Ectodermal cell (in vitro differentiated cells): ENCODE measurements at regions not wholly inside any gene's neighbourhood (a gene's known extent, or its start where the extent isn't known, plus 50 kb on each side); places are given as distances from the start of the nearest gene placed in this dataset.

Experiments used
- H3K27ac ChIP-seq: 2 replicates; pipeline ENCODE4 v1.7.0; 2013; ENCODE audit warnings: mild to moderate bottlenecking, low read depth, low read length; ENCODE audit not compliant: insufficient read depth, poor library complexity, severe bottlenecking
- H3K27me3 ChIP-seq: 2 replicates; pipeline ENCODE4 v1.7.0; 2013; ENCODE audit warnings: mild to moderate bottlenecking, low read length; ENCODE audit not compliant: insufficient read depth, control insufficient read depth, poor library complexity, severe bottlenecking
- H3K36me3 ChIP-seq: one replicate; pipeline ENCODE4 v1.7.0; 2013; ENCODE audit warnings: low read length; ENCODE audit not compliant: control insufficient read depth, insufficient read depth
- H3K4me1 ChIP-seq: one replicate; pipeline ENCODE4 v1.7.0; 2013; ENCODE audit warnings: low read length; ENCODE audit not compliant: control insufficient read depth, insufficient read depth
- H3K4me3 ChIP-seq: 2 replicates; pipeline ENCODE4 v1.7.0; 2013; ENCODE audit warnings: low read depth, low read length, control low read depth; ENCODE audit not compliant: insufficient read depth
- H3K9me3 ChIP-seq: 2 replicates; pipeline ENCODE4 v1.7.0; 2013; ENCODE audit warnings: mild to moderate bottlenecking, low read length, moderate library complexity; ENCODE audit not compliant: control insufficient read depth
- WGBS, 2 experiments: methylation state at CpG; one replicate each; pipeline ENCODE4 v1.1.7; 2013; ENCODE audit warnings: missing lambda C conversion rate in 2 of 2; 5-methylcytosine and 5-hydroxymethylcytosine counted together

- Histone ChIP-seq H3K27ac (no peak overlapping the region), H3K27me3 (peaks cover 4% of the 10 kb centered on the region), H3K36me3 (no peaks in the 10 kb centered on the region), H3K4me1 (peaks cover 9% of the 10 kb centered on the region), H3K4me3 (no peak overlapping the region), H3K9me3 (peaks cover 4% of the 10 kb centered on the region)
- WGBS, 2 experiments: 92 to 96% methylated on average over 4 of the region's 4 CpGs
These were observed 51.4 kb upstream of the MSX1 start for GRCh38 chr4:4808086-4808485.

DNA sequence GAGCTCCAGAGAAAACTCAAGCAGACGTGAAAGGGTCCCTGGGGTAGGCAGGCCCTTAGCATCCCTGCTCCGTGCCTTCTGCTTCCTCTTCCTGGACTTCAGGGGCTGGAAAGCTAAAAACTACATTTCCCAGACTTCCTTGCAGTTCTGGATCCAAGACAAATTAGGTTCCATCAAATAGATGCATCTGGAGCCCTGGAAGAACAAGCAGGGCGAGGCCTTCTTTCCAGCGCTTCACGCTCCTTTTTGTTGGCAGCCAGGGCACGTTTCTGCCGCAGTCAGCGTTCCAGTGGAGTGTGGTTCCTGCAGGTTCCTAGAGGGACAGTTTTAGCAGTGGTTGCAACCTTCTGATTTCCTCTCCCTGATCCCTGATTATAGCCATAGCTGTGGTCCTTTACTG lies 53.6 kb upstream of the MSX1 start:
- Histone ChIP-seq H3K27me3 (no peaks in the 10 kb centered on the region), H3K4me1 (peaks cover 7% of the 10 kb centered on the region), H3K27ac (no peak overlapping the region), H3K9me3 (peaks cover 4% of the 10 kb centered on the region), H3K4me3 (no peak overlapping the region), H3K36me3 (no peaks in the 10 kb centered on the region)
- WGBS, 2 experiments: 87 to 91% methylated on average over 8 of the region's 8 CpGs

DNA sequence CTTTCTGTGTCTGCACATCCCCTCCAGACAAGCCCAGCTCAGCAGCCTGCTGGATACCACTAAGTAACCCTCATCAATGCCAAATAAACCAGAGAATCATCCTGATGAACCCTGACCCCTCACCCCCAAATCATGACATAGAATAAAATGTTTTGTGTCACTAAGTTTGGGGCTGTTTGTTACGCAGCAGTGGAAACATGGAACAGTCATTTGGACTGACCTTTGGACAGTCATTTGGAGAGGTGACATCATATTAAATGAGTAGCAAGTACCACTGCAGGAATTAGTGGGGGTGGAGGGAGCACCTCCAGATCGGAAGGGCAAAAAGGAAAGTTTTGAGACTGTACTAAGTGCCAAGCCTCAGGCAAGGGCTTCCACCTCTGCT lies 55.6 kb upstream of the MSX1 start:
- Histone ChIP-seq H3K9me3 (no peaks in the 10 kb centered on the region), H3K4me1 (no peaks in the 10 kb centered on the region), H3K36me3 (no peaks in the 10 kb centered on the region), H3K27me3 (no peaks in the 10 kb centered on the region), H3K4me3 (no peak overlapping the region), H3K27ac (no peak overlapping the region)
- 90 to 98% methylated on average over 2 of the region's 2 CpGs for WGBS, 2 experiments

DNA sequence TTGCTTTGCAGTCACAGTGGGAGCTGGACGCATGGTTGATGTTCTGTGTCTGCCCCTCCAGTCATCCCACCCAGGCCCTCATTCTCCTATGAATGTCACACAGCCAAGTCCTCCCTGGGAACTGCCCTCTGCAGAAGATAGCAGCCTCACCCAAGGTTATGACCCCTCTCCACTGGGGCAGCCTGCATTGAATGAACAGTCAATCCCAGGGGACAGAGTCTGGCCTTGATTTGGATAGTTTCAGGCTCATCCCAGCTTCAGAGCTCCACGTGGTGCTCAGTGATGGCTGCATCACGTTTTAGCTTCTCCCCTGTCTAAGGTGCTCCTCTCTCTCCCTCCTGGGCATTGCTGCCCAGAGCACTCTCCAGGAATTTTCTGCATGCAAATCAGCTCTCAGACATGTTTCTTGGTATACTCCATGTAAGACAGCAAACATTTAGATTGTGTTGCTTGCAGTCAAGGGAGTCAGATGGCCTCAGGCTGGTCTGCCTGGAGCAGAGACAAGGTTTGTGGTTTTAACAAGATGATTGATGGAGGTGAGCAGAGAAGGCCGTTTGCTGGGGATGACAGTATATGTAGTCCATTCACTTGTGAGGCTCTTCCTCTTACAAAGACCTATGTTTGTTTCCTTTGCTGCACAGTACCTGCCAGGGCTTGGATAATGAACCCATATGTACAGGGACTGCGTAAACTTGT lies 56.1 kb upstream of the MSX1 start:
- 79 to 87% methylated on average over 5 of the region's 5 CpGs for WGBS, 2 experiments
- H3K4me1 ChIP-seq: no peaks in the 10 kb centered on the region

GRCh38 chr4:4800646-4801408 lies 58.6 kb upstream of the MSX1 start:
- H3K27ac ChIP-seq: no peak overlapping the region
- no peaks in the 10 kb centered on the region for H3K36me3 ChIP-seq
- WGBS, 2 experiments: 93 to 94% methylated on average over 6 of the region's 6 CpGs
- H3K4me1 ChIP-seq: no peaks in the 10 kb centered on the region
- no peaks in the 10 kb centered on the region for H3K27me3 ChIP-seq
- no peaks in the 10 kb centered on the region for H3K9me3 ChIP-seq
- H3K4me3 ChIP-seq: no peak overlapping the region

More for the DNA sequence above, 56.1 kb upstream of the MSX1 start:
- Histone ChIP-seq H3K36me3 (no peaks in the 10 kb centered on the region), H3K9me3 (no peaks in the 10 kb centered on the region), H3K27ac (no peak overlapping the region), H3K27me3 (no peaks in the 10 kb centered on the region), H3K4me3 (no peak overlapping the region)

DNA sequence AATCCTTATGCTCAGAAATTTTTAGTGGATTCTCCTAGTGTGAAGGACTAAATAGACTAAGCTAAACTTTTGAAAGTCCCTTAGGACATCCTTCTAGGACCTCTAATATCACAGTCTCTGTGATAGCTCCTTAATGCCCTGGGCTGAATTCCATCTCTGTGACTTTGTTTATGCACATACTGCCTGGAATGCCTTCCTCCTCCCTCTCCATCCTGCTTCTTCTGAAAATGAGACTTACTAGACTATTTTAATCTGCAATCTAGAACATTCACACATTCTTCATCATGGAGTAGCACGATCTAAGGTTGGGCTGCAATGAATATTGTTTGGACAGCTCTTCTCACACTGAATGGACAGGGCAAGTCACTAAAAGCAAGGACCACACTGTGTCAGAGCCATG lies 65.0 kb upstream of the MSX1 start:
- Histone ChIP-seq H3K36me3 (no peaks in the 10 kb centered on the region), H3K4me1 (peaks cover 13% of the 10 kb centered on the region), H3K4me3 (no peak overlapping the region), H3K27ac (no peak overlapping the region), H3K9me3 (no peaks in the 10 kb centered on the region), H3K27me3 (no peaks in the 10 kb centered on the region)
- WGBS, 2 experiments: 95 to 97% methylated on average over 1 of the region's 1 CpG

DNA sequence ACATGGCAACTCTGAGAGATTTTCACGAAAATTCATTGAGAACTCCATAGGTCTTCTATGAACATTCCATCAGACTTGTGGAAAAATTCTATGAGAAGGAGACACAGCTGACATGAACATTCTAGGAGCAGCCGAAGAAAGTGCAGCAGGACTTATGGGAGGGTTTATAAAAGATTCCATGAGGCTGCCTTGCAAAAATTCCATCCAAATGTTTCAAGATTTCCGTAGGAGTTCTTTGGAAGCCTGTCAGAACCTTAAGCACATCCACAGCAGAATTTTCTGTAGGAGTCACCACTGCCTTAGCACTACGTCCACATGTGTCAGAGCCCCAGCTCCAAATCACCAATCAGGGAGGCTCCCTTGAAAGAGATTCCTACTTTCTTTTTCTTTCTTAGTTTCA lies 67.0 kb upstream of the MSX1 start:
- Histone ChIP-seq H3K4me3 (no peak overlapping the region), H3K27me3 (no peaks in the 10 kb centered on the region), H3K4me1 (peaks cover 13% of the 10 kb centered on the region), H3K9me3 (peaks cover 3% of the 10 kb centered on the region), H3K27ac (no peak overlapping the region), H3K36me3 (no peaks in the 10 kb centered on the region)
- 91% methylated on average over 4 of the region's 4 CpGs for WGBS, 2 experiments

DNA sequence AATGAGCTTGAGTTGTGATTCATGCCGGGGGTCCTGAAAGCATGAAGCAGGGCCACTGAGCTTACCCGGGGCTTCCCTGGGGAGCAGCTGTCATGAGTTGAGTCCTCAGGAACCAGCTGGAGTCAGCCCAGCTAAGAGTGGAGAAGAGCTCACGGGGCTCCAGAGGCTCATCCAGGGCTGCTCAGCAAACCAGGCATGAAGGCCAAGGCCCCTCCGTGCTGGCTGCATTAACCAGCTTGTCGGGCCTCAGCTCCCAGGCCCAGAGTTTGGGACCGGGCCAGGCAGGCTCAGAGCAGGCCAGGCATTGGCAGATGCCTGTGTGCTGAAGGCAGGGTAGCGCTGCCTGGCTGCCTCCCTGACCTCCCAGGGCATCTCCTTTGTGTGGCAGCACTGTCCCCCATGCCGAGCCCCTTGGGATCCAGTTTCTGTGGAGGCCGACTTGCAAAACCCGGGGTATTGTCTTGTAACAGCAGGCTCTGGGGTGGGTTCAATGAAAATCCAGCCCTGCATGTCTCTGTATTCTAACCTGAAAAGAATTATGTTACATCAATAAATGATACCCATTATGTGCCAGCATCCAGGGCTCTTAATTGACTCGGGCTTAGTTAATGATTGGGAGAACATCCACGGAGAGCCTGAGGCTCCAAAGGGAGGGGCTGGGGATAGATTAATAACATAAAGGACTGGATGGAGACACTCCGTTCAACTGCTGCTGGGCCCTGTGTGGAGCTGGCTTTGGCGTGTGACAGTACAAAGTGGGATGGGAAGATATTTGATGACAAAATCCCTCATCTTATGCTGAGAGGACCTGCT lies 68.0 kb upstream of the MSX1 start:
- Histone ChIP-seq H3K36me3 (no peaks in the 10 kb centered on the region), H3K9me3 (peaks cover 3% of the 10 kb centered on the region), H3K4me3 (no peak overlapping the region), H3K4me1 (peaks cover 13% of the 10 kb centered on the region), H3K27me3 (no peaks in the 10 kb centered on the region), H3K27ac (no peak overlapping the region)
- 6 to 14% methylated on average over 14 of the region's 14 CpGs for WGBS, 2 experiments

GRCh38 chr4:4789462-4789861 lies 70.0 kb upstream of the MSX1 start:
- H3K4me3 ChIP-seq: no peak overlapping the region
- H3K36me3 ChIP-seq: no peaks in the 10 kb centered on the region
- H3K27ac ChIP-seq: no peak overlapping the region
- peaks cover 3% of the 10 kb centered on the region for H3K9me3 ChIP-seq
- 89 to 95% methylated on average over 1 of the region's 1 CpG for WGBS, 2 experiments
- H3K27me3 ChIP-seq: no peaks in the 10 kb centered on the region
- H3K4me1 ChIP-seq: peaks cover 18% of the 10 kb centered on the region

DNA sequence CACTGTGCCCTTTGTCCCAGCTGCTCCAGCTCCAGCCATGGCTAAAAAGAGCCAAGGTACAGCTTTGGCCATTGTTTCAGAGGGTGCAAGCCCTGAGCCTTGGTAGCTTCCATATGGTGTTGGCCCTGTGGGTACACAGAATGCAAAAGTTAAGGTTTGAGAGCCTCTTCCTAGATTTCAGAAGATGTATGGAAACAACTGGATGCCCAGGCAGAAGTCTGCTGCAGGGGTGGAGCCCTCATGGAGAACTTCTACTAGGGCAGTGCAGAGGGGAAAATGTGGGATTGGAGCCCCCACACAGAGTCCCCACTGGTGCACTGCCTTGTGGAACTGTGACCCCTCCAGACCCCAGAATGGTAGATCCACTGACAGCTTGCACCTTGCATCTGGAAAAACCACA lies 70.9 kb upstream of the MSX1 start:
- H3K9me3 ChIP-seq: peaks cover 3% of the 10 kb centered on the region
- H3K27ac ChIP-seq: no peak overlapping the region
- H3K36me3 ChIP-seq: no peaks in the 10 kb centered on the region
- no peaks in the 10 kb centered on the region for H3K27me3 ChIP-seq
- peaks cover 25% of the 10 kb centered on the region for H3K4me1 ChIP-seq
- H3K4me3 ChIP-seq: no peak overlapping the region
